ENCODE measurements at regions not wholly inside any gene's neighbourhood (a gene's known extent, or its start where the extent isn't known, plus 50 kb on each side); places are given as distances from the start of the nearest gene placed in this dataset.

DNA sequence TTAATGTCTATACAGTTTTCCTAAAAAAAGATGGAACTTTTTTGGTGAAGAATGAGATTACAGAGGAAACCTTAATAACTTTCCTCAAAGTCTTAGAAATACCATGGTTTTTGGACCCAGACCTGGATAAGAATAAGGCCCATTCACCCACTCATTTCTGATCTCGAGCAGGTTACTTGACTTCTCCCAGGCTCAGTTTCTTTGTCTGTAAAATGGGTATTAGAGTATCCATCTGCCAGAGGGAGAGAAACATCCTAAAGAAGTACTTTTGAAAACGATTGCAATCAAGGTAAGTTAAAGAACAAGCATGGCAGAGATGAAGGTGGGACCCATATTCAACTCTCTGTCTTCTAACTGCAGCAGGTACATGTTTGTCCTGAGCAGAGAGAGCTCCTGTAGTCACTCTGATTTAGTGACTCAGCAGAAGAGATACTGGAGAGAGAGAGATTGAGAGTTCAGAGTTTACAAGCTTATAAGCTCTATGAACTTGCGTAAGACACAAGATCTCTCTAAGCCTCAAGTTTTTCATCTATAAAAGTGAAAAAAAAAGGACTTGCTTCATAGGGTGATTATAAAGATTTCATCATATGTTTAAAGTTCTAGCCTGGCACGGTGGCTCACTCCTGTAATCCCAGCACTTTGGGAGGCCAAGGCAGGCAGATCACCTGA, 379.4 kb upstream of the SGCD start:
- no peak for TF ChIP-seq CTCF (IDR thresholded peaks at IDR 0.05; ENCODE audit: extremely low read depth in 1 of 2, insufficient read depth in 1 of 2, low read depth in 1 of 2, low read length in 2 of 2)
- no peak for TF ChIP-seq POLR2A (IDR thresholded peaks at IDR 0.05; ENCODE audit: low read depth, low read length)
- TF ChIP-seq MYC (IDR thresholded peaks at IDR 0.05; ENCODE audit: low read depth, low read length), result no peak
- no peak for TF ChIP-seq EZH2 (IDR thresholded peaks at IDR 0.05; ENCODE audit: borderline replicate concordance, low read depth, low read length, severe bottlenecking)
- TF ChIP-seq POLR2AphosphoS5 (IDR thresholded peaks at IDR 0.05; ENCODE audit: insufficient read depth, low read depth, low read length), result no peak

Data from endothelial cell of umbilical vein (primary cell).